GM13977 (cell line): ENCODE measurements at regions not wholly inside any gene's neighbourhood (a gene's known extent, or its start where the extent isn't known, plus 50 kb on each side); places are given as distances from the start of the nearest gene placed in this dataset.

ENCODE experiments used
- DNase-seq: peaks from one replicate; pipeline ENCODE4 v3.0.0; 2012; ENCODE audit warnings: low spot score
- in situ Hi-C: fragments of 300-500 bp; cut with MboI; formaldehyde crosslinking; loops from one replicate; pipeline ENCODE4 v1.12.0; 2022; ENCODE audit warnings: low sequenced_read_pairs, low pct_unique_long_range_greater_than_20kb, mixed read lengths, inconsistent platforms; ENCODE audit not compliant: unreplicated experiment
- TF ChIP-seq, protein P1 (sequence below): IDR thresholded peaks from 2 replicates; pipeline ENCODE4 v1.5.1; 2012; ENCODE audit warnings: mild to moderate bottlenecking, control low read depth; ENCODE audit not compliant: insufficient read depth; ENCODE audit errors: extremely low read depth, missing control alignments

GRCh38 chr6:163950159-163950558 is 535.6 kb downstream of the QKI start:
- TF ChIP-seq, protein P1, sequence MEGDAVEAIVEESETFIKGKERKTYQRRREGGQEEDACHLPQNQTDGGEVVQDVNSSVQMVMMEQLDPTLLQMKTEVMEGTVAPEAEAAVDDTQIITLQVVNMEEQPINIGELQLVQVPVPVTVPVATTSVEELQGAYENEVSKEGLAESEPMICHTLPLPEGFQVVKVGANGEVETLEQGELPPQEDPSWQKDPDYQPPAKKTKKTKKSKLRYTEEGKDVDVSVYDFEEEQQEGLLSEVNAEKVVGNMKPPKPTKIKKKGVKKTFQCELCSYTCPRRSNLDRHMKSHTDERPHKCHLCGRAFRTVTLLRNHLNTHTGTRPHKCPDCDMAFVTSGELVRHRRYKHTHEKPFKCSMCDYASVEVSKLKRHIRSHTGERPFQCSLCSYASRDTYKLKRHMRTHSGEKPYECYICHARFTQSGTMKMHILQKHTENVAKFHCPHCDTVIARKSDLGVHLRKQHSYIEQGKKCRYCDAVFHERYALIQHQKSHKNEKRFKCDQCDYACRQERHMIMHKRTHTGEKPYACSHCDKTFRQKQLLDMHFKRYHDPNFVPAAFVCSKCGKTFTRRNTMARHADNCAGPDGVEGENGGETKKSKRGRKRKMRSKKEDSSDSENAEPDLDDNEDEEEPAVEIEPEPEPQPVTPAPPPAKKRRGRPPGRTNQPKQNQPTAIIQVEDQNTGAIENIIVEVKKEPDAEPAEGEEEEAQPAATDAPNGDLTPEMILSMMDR: no peak
- in situ Hi-C loops: loop anchor here (10.0 kb wide), 2 partner anchors 245 to 525 kb away; no protein-coding TSS in a partner anchor
- no peak for DNase-seq

DNA sequence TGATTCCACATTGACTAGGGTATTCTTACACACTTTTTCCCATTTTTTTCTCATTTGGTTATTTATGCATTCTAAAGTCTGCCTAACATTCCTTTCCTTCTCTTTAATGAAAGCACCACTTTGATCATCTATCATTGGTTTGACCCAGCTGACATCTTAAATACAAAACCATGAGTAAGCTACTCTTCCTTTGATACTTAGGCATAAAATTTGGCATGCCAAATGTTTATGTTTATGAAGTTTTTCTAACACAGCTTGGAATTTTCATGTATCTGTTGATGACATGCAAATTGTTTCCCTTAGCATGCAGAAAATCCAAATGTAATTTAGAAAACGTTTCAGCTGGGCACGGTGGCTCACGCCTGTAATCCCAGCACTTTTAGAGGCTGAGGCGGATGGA is 534.9 kb downstream of the QKI start:
- DNase-seq: no peak
- in situ Hi-C loops: no loop called here
- TF ChIP-seq, protein P1: no peak

- no peak for DNase-seq
- TF ChIP-seq, protein P1: no peak
- in situ Hi-C loops: no loop called here
These were observed 533.7 kb downstream of the QKI start for GRCh38 chr6:163948250-163948649.

- DNase-seq: no peak
- TF ChIP-seq, protein P1: no peak
- in situ Hi-C loops: no loop called here
These were observed 532.8 kb downstream of the QKI start for GRCh38 chr6:163947276-163947675.

DNA sequence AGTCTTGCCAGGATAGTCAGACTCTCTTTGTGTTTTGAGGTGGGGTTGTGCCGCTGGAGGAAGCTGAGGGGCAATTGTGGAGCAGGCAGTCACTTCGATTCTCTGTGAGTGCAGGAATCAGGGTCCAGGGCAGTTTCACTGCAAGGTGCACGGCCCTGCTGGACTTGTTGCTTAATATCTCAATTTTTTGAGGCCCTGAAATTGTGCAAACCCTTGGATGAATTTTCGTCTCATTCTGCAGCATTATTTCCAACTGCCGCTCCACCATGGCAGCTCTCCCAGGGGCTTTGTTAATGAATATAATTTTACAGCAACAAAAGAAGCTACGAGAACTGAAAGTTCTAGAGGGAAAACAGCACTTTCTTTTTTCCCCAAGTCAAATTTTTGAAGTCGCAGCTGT is 531.9 kb downstream of the QKI start:
- in situ Hi-C loops: no loop called here
- TF ChIP-seq, protein P1: no peak

DNA sequence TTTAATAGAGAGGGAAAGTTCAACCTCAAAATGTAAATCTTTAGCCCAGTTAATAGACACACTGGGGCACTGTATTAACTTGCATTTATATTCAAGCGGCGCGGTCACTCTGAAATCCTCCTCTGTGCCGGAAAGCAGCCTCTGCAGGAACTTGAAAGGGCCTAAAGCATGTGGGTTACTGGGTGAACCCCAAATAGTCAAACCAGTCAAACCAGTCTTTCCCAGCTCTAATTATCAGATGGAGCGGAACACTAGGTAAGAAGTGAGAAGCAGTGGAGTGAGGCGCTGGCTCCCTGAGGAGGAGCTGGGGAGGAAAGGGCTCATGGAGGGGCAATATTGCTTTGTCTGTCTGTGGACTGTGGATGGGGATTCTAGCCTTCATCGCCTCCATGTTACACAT is 531.3 kb downstream of the QKI start:
- TF ChIP-seq, protein P1: no peak
- DNase-seq: no peak
- in situ Hi-C loops: no loop called here

More for the DNA sequence above, 531.9 kb downstream of the QKI start:
- DNase-seq: no peak

DNA sequence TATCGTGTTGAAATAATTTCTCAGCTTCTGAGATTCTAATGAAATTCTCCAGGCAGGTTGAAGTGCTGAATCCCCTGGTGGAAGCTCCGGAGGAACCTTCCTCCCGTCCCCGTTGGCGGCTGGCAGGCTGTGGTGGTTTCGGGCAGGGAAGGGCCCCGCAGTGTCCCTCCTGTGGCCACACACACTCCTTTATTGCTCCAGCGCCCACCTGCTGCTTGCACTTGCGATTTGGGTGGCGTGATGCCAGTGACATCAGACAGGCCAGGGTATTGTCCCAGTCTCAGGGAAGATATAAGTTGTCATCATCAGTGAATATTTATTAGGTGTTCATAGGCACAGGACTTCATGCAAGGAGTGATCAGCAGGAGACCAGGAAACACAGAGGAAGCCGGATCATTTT is 530.4 kb downstream of the QKI start:
- TF ChIP-seq, protein P1: no peak
- no peak for DNase-seq
- in situ Hi-C loops: no loop called here
